ENCODE measurements at regions not wholly inside any gene's neighbourhood (a gene's known extent, or its start where the extent isn't known, plus 50 kb on each side); places are given as distances from the start of the nearest gene placed in this dataset.

DNA sequence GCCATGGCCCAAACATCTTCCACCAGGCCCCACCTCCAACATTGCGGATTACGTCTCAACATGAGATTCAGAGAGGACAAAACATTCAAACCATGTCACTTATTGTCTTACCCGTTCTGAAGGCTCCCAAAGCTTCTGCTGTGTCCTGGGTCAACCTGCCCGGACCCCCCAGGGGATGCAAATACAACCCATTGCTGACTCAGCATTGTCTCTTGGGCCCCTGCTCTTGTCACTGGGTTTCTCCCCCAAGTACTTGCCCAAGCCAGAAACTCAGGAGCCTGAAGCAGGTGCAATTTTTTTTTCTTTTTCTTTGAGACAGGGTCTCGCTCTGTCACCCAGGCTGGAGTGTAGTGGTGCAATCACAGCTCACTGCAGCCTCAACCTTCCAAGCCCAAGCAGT lies 144.5 kb downstream of the KCTD15 start:
- Histone ChIP-seq H3K9me3 (ENCODE audit: low read depth) (no peaks in the 10 kb centered on the region), H2AFZ (replicated peaks) (no peak overlapping the region), H3K4me3 (no peak overlapping the region), H3K27ac (no peak overlapping the region), H4K20me1 (ENCODE audit: low read depth) (no peaks in the 10 kb centered on the region), H3F3A (ENCODE audit: low read depth) (no peaks in the 10 kb centered on the region), H3K9ac (no peak overlapping the region), H3K4me2 (no peak overlapping the region), H3K36me3 (no peaks in the 10 kb centered on the region), H3K79me2 (ENCODE audit: low read depth) (no peaks in the 10 kb centered on the region), H3K4me1 (no peaks in the 10 kb centered on the region), H3K27me3 (no peaks in the 10 kb centered on the region)
- no peak overlapping the region for H3K4me3 Mint-ChIP-seq
- peaks cover 5% of the 10 kb centered on the region for H3K27me3 Mint-ChIP-seq (ENCODE audit: insufficient read depth, low read depth)
- no peaks in the 10 kb centered on the region for H3K36me3 Mint-ChIP-seq
- H3K9me3 Mint-ChIP-seq = peaks cover 2% of the 10 kb centered on the region
- H3K4me1 Mint-ChIP-seq = no peaks in the 10 kb centered on the region
- TF ChIP-seq EZH2phosphoT487 (IDR thresholded peaks at IDR 0.05) (no peak), EZH2 (IDR thresholded peaks at IDR 0.05) (no peak)
- TF ChIP-seq, protein P1, sequence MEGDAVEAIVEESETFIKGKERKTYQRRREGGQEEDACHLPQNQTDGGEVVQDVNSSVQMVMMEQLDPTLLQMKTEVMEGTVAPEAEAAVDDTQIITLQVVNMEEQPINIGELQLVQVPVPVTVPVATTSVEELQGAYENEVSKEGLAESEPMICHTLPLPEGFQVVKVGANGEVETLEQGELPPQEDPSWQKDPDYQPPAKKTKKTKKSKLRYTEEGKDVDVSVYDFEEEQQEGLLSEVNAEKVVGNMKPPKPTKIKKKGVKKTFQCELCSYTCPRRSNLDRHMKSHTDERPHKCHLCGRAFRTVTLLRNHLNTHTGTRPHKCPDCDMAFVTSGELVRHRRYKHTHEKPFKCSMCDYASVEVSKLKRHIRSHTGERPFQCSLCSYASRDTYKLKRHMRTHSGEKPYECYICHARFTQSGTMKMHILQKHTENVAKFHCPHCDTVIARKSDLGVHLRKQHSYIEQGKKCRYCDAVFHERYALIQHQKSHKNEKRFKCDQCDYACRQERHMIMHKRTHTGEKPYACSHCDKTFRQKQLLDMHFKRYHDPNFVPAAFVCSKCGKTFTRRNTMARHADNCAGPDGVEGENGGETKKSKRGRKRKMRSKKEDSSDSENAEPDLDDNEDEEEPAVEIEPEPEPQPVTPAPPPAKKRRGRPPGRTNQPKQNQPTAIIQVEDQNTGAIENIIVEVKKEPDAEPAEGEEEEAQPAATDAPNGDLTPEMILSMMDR (IDR thresholded peaks at IDR 0.05) = no peak
- DNase-seq (ENCODE audit: low spot score) = no peak
- H3K27ac Mint-ChIP-seq = no peak overlapping the region

DNA sequence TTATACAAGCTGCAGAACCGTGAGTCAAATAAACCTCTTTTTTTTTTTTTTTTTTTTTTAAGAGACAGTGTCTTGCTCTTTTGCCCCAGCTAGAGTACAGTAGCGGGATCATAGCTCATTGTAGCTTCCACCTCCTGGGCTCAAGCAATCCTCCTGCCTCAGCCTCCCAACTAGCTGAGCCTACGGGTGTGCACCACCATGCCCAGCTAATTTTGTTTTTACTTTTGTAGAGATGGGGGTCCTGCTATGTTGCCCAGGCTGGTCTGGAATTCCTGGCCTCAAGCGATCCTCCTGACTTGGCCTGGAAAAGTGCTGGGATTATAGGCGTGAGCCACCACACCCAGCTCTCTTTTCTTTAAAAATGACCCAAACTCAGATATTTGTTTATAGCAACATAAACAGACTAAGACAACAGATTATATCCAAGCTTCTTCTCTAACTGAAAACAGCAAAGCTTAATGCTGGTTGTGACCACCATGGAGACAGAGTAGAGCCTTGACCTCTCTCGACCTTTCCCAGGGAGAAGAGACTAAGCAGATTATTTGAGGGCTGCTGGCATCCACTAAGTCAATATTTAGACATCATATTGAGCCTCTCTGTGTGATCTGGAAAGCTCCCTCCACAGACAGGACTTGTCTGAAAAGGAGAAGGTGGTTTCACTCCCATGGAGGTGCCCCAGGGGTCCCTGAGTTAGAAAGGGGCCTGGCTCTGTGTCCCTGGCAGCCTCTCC lies 150.0 kb downstream of the KCTD15 start:
- TF ChIP-seq, protein P1 (IDR thresholded peaks at IDR 0.05) = no peak
- TF ChIP-seq EZH2 (IDR thresholded peaks at IDR 0.05) (no peak), EZH2phosphoT487 (IDR thresholded peaks at IDR 0.05) (no peak)
- H3K4me1 ChIP-seq = no peaks in the 10 kb centered on the region
- H3K4me2 ChIP-seq = no peak overlapping the region
- no peak overlapping the region for H3K4me3 ChIP-seq
- Mint-ChIP-seq H3K27me3 (ENCODE audit: insufficient read depth, low read depth) (peaks cover 5% of the 10 kb centered on the region), H3K4me1 (peaks cover 18% of the 10 kb centered on the region), H3K4me3 (peak overlapping the region; percentile 46), H3K9me3 (peaks cover 3% of the 10 kb centered on the region), H3K36me3 (no peaks in the 10 kb centered on the region), H3K27ac (peak overlapping the region; percentile 37)
- peaks cover 5% of the 10 kb centered on the region for H3F3A ChIP-seq (ENCODE audit: low read depth)
- H3K79me2 ChIP-seq (ENCODE audit: low read depth) = no peaks in the 10 kb centered on the region
- H3K27me3 ChIP-seq = no peaks in the 10 kb centered on the region
- no peaks in the 10 kb centered on the region for H4K20me1 ChIP-seq (ENCODE audit: low read depth)
- no peak overlapping the region for H3K27ac ChIP-seq
- no peak overlapping the region for H3K9ac ChIP-seq
- no peaks in the 10 kb centered on the region for H3K36me3 ChIP-seq
- peak; percentile 24 for DNase-seq (ENCODE audit: low spot score)
- no peak overlapping the region for H2AFZ ChIP-seq (replicated peaks)
- H3K9me3 ChIP-seq (ENCODE audit: low read depth) = no peaks in the 10 kb centered on the region

DNA sequence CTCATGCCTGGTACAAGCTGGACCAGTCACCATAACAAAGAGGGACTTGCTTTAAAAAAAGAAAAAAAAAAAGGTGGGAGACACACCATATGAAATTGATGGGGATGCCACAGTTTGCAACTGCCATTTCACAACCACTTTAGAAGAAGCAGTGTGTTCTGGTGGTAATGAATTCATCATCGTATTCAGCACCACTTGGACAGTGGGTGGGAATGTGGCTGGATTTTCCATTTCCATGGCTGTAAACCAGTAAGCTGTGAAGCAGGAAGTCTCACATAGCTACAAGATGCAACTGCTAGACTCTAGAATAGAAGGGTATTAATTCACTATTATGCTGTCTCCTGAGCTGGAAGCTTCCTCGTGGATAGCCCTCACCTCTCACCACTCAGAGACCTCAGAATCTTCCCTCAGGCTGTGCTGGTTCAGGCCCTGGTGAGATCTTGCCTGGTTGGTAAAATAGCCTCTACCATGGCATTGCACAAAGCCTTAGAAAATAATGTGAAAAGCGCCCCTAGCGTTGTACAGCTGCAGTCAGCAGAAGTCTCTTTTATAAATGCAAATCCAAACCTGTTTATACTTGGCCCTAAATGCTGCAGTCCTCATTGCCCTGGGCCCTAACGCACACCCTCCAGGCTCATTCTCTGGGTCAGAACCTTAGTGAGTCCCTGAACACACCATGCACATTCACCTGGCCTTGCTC lies 150.7 kb downstream of the KCTD15 start:
- Histone ChIP-seq H3K27ac (no peak overlapping the region), H3K9ac (no peak overlapping the region), H4K20me1 (ENCODE audit: low read depth) (no peaks in the 10 kb centered on the region), H2AFZ (replicated peaks) (no peak overlapping the region), H3F3A (ENCODE audit: low read depth) (peaks cover 5% of the 10 kb centered on the region), H3K36me3 (no peaks in the 10 kb centered on the region), H3K27me3 (no peaks in the 10 kb centered on the region), H3K4me2 (no peak overlapping the region), H3K79me2 (ENCODE audit: low read depth) (no peaks in the 10 kb centered on the region), H3K4me3 (no peak overlapping the region), H3K4me1 (no peaks in the 10 kb centered on the region), H3K9me3 (ENCODE audit: low read depth) (no peaks in the 10 kb centered on the region)
- Mint-ChIP-seq H3K4me3 (no peak overlapping the region), H3K27me3 (ENCODE audit: insufficient read depth, low read depth) (peaks cover 7% of the 10 kb centered on the region), H3K9me3 (peaks cover 2% of the 10 kb centered on the region), H3K27ac (peak overlapping the region; percentile 50), H3K36me3 (no peaks in the 10 kb centered on the region), H3K4me1 (peaks cover 18% of the 10 kb centered on the region)
- TF ChIP-seq EZH2 (IDR thresholded peaks at IDR 0.05) = no peak
- TF ChIP-seq, protein P1 (IDR thresholded peaks at IDR 0.05) = peak; percentile 39
- DNase-seq (ENCODE audit: low spot score) = peak; percentile 11
